ENCODE measurements at regions not wholly inside any gene's neighbourhood (a gene's known extent, or its start where the extent isn't known, plus 50 kb on each side); places are given as distances from the start of the nearest gene placed in this dataset.
A peak's percentile ranks its signal among the peaks of the same experiment; 100 is the strongest.
"Not testable (repeated sequence)": the region's sequence is repeated elsewhere in the genome, so short reads cannot be mapped to it uniquely, and the experiment has no call there.

GRCh38 chr1:87992536-87992935 is 663.9 kb downstream of the LMO4 start:
- not testable (repeated sequence) for DNase-seq

GRCh38 chr1:87993051-87993450 is 664.4 kb downstream of the LMO4 start:
- DNase-seq: no peak

- no peak for DNase-seq
Observed at GRCh38 chr1:87999852-88000251, 671.2 kb downstream of the LMO4 start.

GRCh38 chr1:88001460-88001859 is 672.8 kb downstream of the LMO4 start:
- no peak for DNase-seq

GRCh38 chr1:88003255-88003654 is 674.6 kb downstream of the LMO4 start:
- DNase-seq: no peak

- DNase-seq: no peak
Observed at GRCh38 chr1:88009916-88010315, 674.2 kb upstream of the PKN2 start.

- no peak for DNase-seq
Observed at GRCh38 chr1:88013485-88013884, 670.6 kb upstream of the PKN2 start.

GRCh38 chr1:88014131-88014530 is 669.9 kb upstream of the PKN2 start:
- DNase-seq: no peak

GRCh38 chr1:88016947-88017346 is 667.1 kb upstream of the PKN2 start:
- no peak for DNase-seq

- DNase-seq: no peak
Observed at GRCh38 chr1:88021529-88021928, 662.5 kb upstream of the PKN2 start.

GRCh38 chr1:88022516-88022915 is 661.6 kb upstream of the PKN2 start:
- DNase-seq: no peak

GRCh38 chr1:88029142-88029541 is 654.9 kb upstream of the PKN2 start:
- DNase-seq: no peak

- DNase-seq: no peak
Observed at GRCh38 chr1:88029899-88030298, 654.2 kb upstream of the PKN2 start.

GRCh38 chr1:88035578-88035977 is 648.5 kb upstream of the PKN2 start:
- no peak for DNase-seq

GRCh38 chr1:88036345-88037014 is 647.6 kb upstream of the PKN2 start:
- DNase-seq: no peak

GRCh38 chr1:88039240-88039639 is 644.8 kb upstream of the PKN2 start:
- DNase-seq: no peak

- peak in 1 of 2 donors; percentile 19 for DNase-seq
Observed at GRCh38 chr1:88043834-88044233, 640.2 kb upstream of the PKN2 start.

- no peak for DNase-seq
Observed at GRCh38 chr1:88052167-88052566, 631.9 kb upstream of the PKN2 start.

GRCh38 chr1:88053065-88053464 is 631.0 kb upstream of the PKN2 start:
- no peak for DNase-seq

GRCh38 chr1:88056881-88057280 is 627.2 kb upstream of the PKN2 start:
- DNase-seq: no peak

GRCh38 chr1:88058205-88058604 is 625.9 kb upstream of the PKN2 start:
- DNase-seq: no peak

GRCh38 chr1:88060112-88060673 is 623.9 kb upstream of the PKN2 start:
- no peak for DNase-seq

GRCh38 chr1:88060750-88061491 is 623.2 kb upstream of the PKN2 start:
- DNase-seq: no peak
